HG03439 (cell line): ENCODE measurements at regions not wholly inside any gene's neighbourhood (a gene's known extent, or its start where the extent isn't known, plus 50 kb on each side); places are given as distances from the start of the nearest gene placed in this dataset.
A peak's percentile ranks its signal among the peaks of the same experiment; 100 is the strongest.
"Not testable (repeated sequence)": the region's sequence is repeated elsewhere in the genome, so short reads cannot be mapped to it uniquely, and the experiment has no call there.

Experiments
- ATAC-seq: cut with Tn5 transposase; IDR thresholded peaks from one replicate; pipeline ENCODE4 v1.9.1; 2021; ENCODE audit warnings: mild to moderate bottlenecking, moderate library complexity; ENCODE audit not compliant: unreplicated experiment

DNA sequence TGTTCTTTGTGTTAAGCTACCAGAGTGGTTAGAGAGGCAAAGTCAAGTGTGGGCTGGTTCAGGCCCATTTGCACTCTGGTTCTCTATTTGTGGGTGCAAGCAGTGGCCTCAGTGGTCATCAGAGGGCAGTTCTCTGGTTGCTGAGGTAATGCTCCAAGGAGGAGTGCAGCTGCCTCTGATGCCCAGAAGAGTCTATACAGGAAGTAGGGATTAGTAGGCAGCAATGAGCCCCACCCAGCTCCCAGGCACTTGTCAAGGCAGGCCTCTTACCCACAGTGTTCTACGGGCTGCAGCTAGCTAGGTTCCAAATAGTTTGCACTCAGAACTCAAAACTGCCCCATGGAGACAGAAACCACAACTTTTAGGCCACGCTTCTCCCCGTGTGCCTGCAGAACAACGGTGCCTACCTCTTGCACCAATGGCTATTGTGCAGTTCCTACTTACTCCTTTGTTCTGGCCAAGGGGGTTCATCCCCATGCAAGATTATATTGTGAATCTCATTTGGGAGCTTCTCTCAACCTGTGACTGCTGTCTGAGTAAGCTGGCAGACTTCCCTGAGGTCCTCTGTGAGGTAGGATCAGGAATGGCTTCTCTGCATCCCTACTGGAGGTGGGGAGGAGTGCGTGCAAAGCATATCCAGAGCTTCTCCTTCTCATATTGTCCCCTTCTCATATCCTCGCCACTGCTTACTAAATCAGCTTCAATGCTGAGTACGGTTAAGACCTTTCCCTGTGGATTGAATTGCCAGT, 410.3 kb upstream of the LMO3 start:
- no peak for ATAC-seq

DNA sequence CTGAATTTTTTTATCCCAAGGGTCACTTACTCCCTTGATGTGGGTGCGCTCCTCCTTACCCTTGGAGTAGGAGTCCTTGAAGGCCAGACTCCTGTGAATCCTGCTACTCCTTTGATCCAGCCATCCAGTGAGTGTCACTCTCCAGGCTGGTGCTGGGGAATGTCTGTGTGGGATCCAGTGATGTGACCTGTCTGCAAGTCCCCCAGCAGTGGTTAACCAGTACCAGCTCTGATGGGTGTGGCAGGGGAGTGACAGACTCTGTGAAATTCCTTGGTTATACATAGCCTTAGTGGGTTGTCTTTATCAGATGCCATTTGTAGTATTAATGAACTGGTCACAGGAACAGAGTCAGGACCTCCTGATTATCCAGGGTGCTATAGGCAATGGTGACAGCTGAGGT, 409.5 kb upstream of the LMO3 start:
- no peak for ATAC-seq

DNA sequence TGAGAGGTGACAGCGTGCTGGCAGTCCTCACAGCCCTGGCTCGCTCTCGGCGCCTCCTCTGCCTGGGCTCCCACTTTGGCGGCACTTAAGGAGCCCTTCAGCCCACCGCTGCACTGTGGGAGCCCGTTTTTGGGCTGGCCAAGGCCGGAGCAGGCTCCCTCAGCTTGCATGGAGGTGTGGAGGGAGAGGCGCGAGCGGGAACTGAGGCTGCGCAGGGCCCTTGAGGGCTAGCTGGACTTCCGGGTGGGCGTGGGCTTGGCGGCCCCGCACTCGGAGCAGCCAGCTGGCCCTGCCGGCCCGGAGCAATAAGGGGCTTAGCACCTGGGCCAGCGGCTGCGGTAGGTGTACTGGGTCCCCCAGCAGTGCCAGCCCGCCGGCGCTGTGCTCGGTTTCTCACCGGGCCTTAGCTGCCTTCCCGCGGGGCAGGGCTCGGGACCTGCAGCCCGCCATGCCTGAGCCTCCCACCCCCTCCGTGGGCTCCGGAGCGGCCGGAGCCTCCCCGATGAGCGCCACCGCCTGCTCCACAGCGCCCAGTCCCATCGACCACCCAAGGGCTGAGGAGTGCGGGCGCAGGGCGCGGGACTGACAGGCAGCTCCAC, 401.6 kb upstream of the LMO3 start:
- not testable (repeated sequence) for ATAC-seq

DNA sequence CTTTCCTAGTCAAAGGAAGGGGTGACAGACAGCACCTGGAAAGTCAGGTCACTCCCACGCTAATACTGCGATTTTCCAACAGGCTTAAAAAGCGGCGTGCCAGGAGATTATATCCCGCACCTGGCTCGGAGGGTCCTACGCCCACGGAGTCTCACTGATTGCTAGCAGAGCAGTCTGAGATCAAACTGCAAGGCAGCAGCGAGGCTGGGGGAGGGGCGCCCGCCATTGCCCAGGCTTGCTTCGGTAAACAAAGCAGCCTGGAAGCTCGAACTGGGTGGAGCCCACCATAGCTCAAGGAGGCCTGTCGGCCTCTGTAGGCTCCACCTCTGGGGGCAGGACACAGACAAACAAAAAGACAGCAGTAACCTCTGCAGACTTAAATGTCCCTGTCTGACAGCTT, 392.6 kb upstream of the LMO3 start:
- ATAC-seq = not testable (repeated sequence)

DNA sequence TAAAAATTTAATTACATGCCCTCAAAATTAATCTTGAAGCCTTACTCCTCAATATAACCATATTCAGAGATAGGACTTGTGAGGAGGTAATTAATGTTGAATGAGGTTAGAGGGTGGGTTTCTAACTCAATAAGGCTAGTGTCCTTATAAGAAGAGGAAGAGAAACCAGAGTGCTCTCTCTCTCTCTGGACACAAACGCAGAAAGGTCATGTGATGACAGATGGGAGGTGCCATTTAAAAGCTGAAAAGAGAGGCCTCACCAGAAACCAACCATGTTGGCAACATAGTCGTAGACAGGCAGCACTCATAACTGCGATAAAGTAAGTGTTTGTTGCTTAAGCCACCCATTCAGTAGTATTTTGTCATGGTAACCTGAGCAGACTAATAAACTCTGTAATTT, 378.5 kb upstream of the LMO3 start:
- no peak for ATAC-seq

DNA sequence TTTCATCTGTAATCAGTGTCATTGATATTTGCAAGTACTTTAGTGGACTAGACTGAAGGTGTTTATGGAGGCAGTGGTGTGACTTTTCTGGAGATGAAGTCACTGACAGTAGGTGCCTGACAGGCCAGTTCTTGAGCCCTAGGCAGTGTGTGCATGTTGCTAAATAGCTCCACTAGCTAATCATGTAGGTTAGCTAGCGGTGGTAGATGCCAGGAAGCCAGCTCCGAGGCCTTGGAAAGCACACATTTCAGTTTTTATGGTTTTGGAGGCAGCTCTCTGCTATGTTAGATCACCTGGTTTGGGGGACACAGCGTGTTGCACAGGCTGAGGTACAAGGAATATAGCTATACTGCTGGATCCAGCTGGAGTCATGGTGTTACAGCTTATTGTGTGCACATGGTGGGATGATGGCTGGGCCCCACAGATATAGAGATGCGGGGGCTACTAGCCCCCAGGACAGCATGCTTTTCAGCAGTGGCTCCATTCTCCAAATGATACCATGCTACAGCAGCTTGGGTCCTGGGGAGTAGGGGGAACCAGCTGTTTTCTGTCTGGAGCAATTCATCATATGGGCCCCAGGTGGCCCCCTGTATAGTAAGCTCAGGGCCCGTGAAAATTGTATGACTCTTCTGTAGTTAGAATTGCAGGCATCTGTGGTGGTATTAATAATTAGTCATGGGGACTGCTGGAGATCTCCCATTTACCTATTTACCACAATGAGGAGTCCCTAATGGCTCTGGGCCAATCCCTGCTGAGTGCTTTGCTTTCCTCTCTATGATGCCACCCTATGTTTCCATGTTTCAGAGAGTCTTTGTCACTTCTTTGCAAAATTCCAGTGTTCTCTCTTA, 367.2 kb upstream of the LMO3 start:
- ATAC-seq = no peak

DNA sequence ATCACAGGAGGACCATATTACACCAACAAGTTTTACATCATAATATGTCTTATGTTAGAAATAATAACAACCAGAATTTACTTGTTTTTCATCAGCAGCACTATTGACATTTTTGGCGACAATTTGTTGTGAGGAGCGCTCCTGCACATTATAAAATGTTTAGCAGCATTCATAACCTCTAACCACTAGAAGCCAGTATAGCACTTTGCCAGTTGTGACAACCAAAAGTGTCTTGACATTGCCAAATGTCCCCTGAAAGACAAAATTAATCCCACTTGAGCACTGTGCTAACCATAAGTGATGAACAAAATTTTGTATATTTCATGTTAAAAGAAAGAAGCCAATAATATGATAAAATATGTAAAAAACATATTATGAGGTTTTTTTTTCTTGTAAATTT, 356.9 kb upstream of the LMO3 start:
- no peak for ATAC-seq

DNA sequence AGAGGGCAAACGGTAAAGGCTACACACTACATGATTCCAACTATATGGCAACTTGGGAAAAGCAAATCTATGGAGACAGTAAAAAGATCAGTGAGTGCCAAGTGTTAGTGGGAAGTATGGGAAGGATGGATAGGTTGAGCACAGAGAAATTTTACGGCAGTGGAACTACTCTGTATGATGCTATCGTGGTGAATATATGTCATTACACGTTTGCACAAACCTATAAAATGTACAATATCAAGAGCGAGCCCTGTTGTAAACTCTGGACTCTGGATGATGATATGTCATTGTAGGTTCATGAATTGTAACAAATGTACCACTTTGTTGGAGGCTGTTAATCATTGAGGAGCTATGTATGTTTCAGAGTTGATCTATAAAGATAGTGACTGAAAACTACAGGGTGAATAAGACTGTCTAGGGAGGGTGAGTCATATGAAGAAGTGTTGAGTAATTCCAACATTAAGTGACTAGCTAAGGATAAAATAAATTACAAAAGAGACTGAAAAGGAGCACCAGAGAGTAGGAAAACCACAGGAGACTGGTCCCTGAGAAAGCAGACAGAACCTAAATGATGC, 349.2 kb upstream of the LMO3 start:
- no peak for ATAC-seq

DNA sequence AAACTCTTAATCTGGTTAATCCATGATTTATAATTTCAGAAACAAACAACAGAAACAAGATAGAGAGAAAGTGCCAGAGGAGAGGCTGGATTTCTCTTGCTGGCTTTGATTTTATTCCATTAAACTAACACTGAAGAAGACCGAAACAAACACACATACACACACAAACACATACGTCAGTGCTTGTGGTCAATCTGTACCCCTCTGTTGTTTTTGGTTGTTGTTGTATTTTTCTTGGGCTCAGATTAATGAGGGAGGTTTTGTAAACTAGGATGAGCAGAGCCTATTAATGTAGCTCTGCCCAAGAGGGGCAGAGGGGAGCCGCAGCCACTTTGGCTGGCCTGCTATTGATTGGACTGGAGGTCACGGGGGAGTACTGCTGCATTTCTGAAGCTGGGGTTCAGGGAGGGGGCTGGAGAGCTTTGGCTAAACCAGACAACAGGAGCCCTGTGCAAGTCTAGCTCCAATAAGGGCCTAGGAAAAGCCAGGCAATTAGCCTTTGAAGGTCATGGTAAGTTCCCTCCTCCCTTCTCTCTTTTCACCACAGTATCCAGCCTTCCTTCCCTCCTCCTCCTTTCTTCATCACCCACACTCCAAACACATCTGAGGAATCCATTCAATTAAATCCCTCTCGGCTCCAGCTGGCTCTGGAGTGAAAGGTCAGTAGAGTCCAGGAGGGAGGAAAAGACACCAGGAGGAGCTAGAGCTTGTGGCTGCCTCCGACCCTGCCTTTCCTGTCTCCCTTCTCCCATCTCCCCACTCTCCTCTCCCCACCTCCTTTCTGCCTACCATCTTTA, 344.1 kb upstream of the LMO3 start:
- ATAC-seq = no peak

DNA sequence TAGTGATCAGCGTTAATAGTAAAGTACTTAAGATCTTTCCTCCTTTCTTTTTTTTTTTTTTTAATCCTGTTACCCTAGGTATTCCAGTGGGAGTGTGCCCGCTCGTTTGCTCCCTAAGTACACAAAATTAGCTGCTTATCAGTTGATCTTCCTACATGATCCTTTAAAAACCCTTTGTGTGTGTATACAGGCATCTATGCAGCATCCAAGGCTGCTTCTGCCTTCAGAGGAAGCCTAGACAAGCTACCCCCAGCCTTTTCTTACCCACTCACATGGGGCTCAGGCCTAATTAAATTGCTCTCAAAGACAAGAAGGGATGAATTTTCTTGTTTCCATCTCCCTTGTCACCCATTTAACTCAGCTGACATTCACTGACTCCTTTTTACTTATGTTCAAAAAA, 343.4 kb upstream of the LMO3 start:
- ATAC-seq = no peak

DNA sequence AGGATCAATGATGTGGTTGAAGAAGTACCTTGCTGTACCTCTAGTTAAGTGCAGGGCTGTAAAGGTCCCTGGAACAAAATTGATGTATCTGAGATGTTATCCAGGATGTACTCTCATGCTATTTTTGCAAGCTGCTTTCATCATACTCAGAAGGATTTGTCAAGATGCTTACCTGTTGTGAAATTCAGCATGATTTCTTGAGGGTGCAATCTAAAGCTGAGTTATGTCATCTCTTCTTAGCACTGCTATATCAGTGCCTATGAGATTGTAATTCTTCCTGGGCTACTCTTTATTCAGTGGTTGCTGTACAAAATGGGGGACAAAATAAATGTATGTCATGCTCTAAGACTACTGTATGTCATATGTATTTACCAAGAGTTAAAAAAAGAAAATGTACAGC, 340.7 kb upstream of the LMO3 start:
- no peak for ATAC-seq

DNA sequence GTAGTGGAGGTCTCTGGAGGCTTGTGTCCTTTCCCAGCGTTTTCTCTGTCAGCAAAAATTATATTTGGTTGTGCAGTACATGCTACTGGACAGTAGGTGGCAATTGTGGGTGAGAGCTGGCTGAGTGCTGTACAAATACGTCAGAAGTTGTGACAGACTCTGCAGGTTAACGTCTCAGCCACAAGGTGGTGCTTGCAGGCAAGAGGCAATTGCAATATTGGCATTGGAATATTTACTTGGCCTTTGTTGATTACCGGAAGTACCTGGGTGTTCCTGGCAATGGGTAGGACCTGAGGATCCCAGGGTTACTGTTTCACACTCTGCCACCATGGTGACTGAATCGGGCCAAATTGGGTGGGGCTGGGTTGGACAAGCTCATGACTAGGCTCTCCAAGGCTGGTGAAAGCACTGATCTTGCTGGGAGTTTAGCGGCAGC, 333.9 kb upstream of the LMO3 start:
- ATAC-seq = peak; percentile 99

DNA sequence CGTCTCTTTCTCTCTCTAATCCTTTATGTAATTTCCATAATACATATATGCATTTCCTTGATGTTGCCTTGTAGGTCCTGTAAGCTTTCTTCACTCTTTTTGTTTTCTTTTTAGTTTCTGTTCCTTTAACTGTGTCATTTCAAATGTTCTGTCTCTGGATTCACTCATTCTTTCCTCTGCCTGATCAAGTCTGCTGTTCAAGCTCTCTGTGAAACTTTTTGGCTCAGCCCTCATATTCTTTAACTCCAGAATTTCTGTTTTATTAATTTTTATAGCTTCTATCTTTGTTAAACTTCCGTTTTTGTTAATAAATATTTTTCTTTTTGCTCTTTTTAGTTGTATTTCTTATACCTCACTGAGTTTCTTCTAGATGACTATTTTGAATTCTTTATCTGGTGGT, 321.3 kb upstream of the LMO3 start:
- ATAC-seq = no peak

DNA sequence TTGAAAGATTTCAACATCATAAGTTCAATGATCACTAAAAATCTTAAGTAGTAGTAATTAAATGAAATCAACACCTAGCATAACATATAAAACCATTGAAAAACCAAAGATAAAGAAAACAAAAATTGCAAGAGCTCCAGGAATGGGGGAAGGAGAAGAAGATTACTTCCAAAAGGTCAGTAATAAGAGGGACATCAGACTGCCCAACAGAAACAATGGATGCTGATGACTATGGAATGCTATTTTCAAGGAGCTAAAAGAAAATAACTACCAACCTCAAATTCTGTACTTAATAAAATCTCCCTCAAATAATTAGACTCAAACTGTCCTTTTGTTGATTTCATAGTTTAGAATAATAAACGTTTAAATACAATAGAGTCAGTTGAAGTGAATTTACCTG, 314.5 kb upstream of the LMO3 start:
- ATAC-seq = no peak

DNA sequence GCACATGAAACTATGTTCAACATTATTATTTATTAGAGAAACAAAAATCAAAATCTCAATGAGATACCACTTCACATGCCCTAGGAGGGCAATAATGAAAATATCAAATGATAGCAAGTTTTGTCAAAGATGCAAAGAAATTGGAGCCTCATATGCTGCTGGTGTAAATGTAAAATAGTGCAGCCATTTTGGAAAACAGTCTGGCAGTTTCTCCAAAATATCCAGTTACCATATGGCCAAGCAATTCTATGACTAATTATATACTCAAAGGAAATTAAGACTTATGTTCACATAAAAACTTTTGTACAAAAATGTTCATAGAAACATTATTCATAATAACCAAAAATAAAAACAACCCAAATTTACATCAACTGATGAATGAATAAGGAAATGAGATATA, 313.6 kb upstream of the LMO3 start:
- ATAC-seq = no peak

DNA sequence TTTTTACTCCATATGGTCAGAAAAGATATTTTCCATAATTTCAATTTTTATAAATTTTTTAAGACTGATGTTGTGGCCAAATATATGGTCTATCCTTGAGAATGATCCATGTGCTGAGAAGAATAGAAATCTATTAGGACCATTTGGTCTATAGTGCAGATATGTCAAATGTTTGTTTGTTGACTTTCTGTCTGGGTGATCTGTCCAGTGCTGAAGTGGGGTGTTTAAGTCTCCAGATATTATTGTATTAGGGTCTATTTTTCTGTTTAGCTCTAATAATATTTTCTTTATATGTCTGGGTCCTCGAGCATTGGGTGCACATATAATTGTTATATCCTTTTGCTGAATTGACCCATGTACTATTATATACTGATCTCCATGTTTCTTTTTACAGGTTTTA, 308.9 kb upstream of the LMO3 start:
- no peak for ATAC-seq

DNA sequence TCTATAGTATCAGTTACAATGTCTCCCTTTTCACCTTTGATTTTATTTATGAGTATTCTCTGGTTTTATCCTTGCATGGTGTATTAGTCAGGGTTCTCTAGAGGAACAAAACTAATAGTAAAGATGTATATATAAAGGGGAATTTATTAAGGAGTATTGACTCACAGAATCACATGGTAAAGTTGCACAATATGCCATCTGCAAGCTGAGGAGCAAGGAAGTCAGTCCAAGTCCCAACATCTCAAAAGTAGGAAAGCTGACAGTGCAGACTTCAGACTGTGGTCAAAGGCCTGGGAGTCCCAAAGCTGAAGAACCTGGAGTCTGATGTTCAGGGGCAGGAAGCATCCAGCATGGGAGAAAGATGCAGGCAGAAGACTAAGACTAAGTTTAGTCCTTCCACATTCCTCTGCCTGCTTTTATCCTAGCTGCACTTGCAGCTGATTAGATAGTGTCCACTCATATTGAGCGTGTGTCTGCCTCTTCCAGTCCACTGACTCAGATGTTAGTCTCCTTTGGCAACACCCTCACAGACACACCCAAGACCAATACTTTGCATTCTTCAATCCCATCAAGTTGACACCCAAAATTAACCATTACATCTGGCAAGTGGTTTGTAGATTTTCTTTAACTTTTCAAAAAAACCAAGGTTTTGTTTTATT, 308.0 kb upstream of the LMO3 start:
- no peak for ATAC-seq

DNA sequence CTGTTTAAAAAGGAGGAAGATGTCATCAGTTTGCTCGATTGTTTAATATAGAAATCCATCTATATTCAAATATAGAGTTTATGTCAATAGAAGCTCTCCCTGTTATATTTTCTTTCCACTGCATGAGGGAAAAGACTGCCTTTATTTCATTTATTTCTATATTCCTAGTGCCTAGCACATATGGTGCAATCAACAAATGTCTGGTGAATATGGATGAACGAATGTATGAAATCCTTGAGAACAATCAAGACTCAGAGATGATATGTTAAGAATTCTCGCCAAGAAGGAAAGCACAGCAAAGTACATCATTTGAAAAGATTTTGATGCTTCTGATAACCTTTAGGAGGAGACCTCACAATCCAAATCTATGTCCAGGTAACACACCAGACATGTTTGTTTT, 296.0 kb upstream of the LMO3 start:
- ATAC-seq = no peak

DNA sequence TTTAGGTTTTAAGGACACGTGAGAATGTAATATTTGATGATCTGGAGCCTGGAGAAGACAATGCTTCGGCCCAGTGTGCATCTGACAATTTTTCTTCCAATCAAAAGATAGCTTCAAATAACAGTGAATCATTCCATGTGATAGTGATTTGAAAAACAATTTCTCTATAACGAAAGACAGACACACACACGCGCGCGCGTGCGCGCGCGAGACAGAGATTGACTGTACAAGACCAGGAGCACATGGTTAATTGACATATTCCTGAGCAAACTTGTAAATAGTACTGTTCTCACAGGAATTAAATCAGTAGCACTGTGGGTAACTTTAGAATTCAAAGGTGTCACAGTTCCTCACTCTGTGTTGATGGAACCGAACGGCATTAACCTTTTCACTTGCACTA, 287.5 kb upstream of the LMO3 start:
- ATAC-seq = no peak

DNA sequence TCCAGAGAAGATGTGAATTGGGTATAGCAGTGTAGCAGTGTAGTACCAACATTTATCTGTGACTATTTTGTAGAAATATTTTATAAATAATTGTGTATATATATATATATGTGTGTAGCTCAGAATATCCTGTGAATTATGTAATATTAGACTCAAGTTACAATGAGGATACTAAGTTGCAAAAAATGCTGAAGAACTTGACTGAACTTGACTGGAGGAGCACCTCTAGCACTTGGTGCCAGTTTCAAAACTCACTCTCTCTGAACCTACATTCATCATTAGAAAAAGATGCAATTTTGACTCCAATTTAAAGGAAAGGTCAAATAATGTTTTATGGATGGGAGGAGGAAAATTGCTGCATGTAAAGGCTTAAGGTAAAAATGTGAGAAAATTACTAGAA, 285.7 kb upstream of the LMO3 start:
- ATAC-seq = no peak
